HG03575 (cell line): ENCODE measurements at regions not wholly inside any gene's neighbourhood (a gene's known extent, or its start where the extent isn't known, plus 50 kb on each side); places are given as distances from the start of the nearest gene placed in this dataset.

Experiments used
- ATAC-seq: cut with Tn5 transposase; IDR thresholded peaks from one replicate; pipeline ENCODE4 v1.9.1; 2021; ENCODE audit not compliant: unreplicated experiment, insufficient number of reproducible peaks, low FRiP score; ENCODE audit errors: extremely low read depth

DNA sequence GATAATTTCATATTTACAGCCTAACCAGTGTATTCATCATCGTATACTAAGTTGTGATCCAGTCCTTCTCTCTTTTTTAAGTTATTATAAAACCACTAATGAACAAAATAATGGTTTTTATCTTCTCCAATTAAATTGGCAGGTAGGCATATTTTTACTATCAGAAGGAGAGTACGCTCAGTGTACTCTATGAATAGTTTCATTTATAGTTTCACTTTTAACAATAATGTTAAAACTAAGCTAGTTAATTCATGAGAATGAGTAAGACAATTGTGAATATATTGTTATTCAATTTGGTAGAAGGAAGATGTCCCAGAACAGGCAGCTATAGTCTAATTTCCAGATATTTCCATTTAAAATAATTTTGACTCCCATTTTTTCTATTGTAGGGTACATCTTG, 277.1 kb downstream of the RASSF9 start:
- ATAC-seq: no peak

DNA sequence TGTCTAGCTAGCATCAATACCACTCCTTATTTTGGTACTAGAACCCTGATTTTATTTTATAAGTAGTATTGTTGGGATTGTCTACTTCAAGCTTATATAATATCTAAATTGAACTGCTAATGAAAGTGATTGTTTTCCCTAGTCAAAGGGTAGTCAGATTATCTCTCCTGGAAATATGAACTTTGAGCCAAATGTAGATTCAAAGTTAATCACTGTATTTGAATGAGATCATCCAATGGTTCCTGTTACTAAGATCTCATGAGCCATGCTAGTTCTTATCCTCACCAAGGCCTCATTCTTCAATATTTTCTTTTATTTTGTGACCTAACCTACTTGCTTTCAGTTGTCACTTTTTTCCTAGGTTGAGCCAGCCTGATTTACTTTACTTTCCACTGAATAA, 276.7 kb downstream of the RASSF9 start:
- no peak for ATAC-seq

DNA sequence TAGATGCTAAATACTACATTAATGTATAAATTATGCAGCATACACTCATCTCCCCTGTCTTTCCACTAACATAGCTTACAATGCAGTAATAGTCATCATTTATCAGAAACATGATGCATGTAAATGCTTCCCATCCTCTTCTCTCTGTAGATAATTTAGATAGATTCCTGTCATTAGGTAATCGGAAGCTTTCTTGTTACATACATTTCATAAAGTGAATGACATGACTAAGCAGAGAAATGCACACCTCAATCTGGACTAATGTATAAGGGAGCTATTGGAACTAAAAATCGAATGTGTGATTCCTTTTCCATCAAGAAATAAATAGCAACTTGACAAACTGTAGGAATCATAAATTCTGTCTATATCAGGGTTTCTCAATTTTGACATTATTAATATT, 273.4 kb downstream of the RASSF9 start:
- ATAC-seq: no peak

DNA sequence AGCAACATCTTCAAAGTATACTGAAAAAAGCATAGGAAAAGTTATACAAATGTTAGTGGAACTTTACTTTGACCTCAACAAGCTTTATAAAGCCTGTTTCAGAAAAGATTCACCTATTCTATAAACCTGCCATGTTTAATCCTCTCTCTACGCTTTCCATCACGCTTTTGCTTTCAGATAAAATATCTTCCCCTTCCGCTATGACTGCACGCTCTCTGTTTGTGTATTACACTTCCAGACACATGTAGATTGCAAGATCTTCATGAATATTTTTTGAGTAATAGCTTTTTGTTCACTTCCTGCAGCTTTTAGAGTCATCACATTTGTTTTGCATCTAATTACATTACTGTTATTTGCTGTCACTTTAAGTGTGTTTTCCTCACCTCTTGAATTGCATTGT, 271.4 kb downstream of the RASSF9 start:
- no peak for ATAC-seq

DNA sequence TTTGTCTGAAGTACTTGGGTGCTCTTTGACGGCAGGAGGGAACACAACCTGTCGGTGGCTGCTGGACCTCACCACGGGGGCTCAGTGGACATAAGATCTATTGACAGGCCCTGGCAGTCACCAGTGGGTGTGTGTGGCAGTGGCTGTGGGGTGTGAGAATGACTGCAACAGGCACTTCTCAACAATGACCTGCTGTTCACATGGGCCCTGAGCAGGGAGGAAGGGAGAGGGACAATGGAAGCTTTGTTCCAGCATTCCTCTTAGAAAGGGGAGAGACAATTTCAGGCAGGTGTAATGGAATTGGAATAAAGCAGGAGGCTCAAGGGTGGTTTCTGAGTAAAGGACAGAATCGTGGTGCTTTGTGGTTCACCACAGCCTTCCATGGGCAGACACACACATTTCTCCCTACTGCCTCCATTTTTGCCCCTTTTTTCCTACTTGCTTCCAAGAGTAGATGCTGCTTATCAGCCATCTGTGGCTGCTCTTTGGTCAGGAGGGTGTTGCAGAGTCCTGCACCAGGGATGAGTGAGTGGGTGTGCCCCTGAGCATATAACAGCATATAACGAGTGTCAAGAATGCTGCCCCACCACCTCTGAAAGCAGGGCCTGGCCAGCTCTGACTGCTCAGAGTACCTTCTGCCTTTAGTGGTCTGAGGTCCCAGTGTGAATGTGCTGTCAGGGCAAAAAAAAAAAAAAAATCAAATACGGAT, 267.7 kb downstream of the RASSF9 start:
- ATAC-seq: no peak

DNA sequence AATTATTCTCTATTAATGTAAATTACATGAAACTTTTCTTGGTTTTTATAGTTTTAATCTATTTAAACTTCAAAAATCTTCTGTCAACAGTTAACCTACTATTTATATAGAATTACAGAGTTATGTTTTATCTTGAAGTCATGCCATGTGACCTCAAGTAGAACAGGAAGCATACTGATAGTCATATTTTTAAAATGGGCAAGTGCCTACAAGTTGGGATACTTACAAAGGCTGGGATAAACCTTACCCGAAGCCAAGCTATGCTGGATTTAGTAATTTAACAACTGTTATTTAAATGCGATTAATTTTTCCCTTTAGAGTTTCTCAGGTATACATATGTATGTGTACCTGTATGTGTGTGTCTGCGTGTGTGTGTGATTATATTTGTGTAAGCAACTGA, 266.9 kb downstream of the RASSF9 start:
- ATAC-seq: no peak

DNA sequence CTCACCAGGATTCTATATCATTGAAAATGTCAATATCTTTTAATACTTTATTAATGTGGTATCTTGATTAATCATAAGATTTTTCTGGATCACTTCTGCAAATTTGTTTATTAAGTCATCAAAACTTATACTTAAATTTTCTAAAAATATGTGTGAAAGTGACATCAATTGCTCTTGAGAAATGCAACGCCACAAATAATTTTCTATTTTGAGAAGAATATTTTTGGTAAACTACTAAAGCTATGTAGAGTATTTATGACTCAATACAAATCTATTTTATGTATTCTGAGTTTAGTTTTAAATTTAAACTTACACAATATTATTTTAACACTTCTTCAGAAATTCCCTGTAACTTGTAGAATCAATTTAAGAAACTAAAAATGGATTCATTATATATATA, 263.3 kb downstream of the RASSF9 start:
- ATAC-seq: no peak

DNA sequence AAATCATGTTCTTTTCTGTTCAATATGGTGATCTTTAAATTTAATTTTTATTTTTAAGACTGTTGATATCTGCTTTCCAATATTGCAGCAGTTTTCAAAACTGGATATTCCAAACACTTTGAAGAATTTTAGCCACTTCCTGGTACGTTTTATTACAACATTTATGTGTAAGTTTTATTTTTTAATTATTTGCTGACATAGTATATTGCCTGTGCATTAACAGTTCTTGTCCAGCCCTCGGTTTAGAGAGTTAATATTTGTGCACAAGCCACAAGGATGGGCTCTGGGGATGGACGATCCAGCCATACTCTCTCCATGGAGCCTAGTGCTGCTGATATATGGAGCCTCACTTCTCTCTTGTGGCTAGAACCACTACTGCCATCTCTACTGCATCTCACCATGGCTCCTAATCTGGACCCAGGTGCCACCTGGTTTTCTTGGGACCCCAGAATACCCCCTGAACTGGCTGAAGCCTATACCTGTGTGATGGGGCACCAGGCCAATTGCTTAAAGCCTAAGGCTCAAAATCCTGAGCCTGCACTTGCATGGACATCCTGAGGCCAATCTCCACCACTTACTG, 262.5 kb downstream of the RASSF9 start:
- ATAC-seq: no peak

DNA sequence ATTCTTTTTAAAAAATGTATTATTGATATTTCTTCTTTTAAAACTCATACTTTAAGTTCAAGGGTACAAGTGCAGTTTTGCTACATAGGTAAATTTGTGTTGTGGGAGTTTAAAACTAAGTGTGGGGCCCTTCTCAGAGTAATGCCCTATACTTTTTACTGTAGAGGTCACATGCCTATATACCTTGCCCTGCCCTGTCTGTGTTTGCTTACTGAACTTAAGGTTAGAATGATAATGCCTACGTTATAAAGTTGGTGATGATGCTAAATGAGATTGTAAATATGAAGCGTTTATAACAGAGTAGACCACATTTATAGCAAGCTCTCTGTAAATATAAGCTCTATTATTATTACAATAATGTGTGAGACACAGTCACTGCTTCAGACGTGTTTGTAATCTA, 261.9 kb downstream of the RASSF9 start:
- no peak for ATAC-seq

DNA sequence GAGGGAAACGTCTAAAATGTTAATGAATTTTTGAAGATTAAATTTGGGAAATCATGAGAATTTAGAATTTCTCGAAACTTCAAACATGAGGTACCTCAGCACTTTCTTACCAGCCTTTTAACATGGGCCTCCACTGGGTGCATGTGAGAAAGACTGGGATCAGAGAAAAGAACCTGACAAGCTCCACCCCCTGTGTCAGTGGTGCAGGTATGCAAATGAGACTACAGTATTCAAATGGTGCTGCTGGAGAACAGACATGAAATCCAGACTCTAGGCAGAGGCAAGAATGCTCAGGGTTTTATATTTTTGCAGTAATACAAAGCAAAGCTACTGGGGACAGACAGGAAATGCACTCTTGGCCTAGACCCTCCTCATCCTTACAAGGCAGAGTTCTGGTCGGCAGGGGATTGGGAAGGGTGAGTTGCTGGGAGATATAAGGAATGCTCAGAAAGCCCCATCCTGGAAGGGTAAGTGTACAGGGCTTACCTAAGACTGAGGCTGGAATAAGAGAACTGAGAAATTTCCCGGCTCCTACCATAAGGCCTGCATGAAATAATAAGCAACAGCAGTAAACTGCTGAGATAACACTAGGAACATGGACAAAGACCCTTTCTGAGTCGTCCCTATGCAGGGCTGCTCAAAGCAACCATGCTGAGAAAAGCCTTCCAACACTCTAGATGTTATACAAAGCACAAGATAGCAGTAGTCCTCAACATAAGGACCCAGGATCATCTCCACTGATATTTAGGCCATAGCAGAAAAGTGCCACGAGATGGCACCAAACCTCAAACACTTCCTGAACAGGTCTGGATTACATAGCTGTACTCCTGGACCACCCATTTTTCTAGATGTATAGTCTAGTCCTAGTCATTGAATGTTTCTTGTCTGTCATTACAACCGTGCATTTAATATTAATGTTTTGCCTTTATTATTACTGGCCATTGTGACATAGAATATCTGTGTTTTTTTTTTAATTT, 260.8 kb downstream of the RASSF9 start:
- ATAC-seq: peak; percentile 93

DNA sequence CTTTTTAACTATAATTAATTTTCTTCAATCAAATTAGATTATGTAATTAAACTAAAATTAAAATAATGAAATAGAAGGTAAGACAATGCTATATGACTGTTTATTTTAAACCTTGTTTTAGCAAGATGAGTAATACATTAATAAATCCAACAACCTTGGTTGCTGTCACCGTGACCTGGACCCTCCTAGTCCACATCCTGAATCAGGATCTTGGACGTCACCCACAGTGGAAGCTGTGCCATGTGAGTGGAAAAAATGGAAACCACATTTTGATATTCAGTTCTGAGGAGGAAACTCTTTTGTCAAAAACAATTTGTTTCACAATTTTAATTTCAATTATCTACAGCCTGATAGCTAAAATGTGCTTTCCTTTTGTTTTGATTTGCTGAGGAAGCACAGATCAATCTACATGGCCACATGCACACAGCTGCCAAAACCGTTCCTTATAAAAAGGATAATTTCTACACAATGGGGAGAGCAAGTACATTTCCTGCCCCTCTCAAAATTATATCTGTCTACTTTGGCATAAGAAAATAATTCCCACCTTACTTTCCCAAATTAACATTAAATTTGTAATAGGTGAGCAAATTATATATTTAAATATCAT, 255.5 kb downstream of the RASSF9 start:
- ATAC-seq: no peak

DNA sequence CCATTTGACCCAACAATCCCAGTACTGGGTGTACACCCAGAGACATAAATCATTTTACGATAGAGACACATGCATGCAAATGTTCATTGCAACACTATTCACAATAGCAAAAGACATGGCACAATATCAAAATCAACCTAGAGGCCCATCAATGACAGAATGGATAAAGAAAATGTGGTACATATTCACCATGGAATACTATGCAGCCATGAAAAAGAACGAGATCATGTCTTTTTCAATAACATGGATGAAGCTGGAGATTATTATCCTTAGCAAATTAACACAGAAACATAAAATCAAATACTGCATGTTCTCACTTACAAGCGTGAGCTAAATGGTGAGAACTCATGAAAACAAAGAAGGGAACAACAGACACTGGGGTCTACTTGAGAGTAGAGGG, 249.1 kb downstream of the RASSF9 start:
- no peak for ATAC-seq

DNA sequence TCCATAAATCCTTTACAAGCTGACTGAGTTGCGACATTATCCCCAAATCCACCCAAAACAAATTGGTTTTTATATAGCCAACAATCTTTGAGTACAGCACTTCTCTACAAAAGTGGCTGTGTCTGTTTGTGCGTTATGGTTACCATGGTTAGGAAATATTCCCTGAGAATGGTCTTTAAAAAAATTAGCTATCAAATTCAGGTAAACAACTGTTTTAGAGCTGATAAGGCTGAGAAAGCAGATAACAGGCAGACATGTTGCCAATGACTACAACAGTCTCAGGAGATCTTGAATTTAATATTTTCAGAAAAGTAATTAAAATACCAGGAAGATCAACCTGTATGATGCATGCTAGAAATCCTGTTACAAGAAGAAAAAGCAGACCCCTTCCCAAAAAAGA, 248.0 kb downstream of the RASSF9 start:
- no peak for ATAC-seq

DNA sequence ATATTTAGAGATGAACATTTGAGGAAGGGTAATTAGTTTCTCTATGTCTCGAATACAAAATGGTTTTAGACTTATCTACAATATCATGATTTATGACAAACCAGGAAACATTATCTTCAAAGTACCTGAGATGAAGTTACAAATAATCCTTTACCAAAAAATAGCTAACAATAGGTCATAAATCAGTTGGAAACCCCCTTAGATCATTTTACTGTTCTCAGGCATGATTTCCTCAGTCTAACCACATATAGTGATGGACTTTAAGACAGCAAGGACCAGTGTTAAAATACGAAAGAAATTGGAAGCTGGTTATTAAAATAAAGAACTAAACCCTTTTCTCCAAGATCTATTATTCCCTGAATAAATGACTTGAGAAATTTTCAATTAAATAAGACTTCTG, 235.4 kb downstream of the RASSF9 start:
- ATAC-seq: no peak

DNA sequence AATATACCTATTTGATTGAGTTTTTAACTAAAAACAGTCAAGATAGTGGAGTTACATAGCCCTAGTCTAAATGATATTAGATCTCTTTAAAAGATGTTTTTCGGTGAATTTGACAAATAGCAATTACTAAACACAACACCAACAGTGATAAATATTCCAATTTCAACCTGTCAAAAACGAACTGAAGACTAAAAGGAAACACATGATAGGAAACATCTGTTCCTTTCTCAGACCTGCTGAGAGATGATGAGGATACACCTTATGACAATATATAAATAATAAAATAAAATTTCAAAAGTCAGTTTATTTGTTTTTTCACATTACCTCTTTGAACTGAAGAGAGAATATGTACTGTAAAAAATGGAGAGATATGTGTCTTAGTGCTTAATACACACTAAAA, 232.7 kb downstream of the RASSF9 start:
- ATAC-seq: no peak

DNA sequence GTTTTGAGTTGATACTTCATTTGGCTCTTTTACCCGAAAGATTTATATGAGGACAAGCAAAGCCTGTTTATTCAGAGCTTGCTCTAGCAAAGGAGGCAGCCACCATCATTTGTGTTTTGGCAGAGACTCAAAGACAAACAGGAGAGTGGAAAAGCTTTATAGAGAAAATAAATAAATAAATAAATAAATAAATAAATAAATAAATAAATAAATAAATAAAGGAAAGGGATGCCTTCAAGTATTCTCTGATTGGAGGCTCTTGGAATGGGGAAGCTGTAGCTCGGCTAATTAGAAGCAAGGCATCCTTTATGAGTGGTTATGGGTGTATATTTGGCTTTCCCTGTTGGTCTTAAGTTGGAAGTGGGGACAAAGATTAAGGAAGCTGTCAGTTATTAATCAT, 229.8 kb downstream of the RASSF9 start:
- no peak for ATAC-seq

DNA sequence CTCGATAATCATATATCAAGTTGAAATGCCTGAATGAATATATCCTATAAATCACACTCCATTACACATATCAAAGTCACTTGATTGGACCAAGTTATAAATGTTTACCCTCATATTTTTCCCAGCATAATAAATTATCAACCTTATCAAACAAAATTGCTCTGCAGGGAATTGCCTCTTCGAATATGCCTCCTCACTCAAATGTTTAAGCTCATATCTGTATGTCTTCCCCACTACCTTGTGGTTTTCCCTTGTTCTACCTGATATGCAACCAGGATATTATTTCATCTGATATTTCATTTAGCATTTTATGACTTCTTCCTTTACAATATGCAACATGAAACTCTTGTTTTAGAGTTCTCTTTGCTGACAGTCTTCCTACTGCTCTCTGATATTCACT, 226.4 kb downstream of the RASSF9 start:
- no peak for ATAC-seq

DNA sequence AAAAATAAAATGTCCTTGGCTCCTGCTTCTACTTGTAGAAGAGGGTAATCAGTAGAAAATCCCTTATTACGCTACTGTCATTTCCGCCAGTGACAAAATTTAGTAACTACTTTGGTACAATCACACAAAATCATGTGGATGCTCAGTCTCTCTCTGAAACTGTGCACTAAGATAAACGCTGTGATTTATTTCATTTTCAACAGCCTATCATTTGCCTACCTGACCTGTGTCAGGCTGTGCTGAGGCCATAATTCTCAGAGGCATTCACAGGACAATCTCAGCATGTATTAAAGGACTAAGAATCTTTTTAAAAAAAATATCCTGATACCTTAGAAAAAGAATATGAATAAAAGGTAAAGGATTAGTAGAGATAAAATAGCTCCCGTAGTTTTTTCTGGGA, 226.0 kb downstream of the RASSF9 start:
- ATAC-seq: no peak

DNA sequence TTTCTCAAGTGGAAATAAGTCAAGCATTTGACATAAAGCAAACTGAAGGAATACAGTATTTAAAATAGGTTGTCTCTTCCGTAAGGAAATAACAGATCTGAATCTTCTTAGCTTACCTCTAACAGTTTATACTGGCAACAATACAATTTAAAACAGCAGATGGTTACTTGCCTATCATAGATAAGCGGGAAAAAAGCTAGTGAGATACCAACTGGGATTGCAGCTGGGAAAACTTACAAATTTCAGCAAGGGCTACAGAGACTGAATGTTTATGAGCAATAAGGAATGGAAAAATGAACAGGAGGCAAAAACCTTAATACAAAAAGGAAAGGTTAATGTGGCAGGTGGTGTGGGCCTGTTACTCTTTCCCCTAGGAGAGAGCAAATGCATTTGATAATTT, 220.0 kb downstream of the RASSF9 start:
- ATAC-seq: no peak
